Omental fat pad (tissue), 3 donors: ENCODE measurements at regions not wholly inside any gene's neighbourhood (a gene's known extent, or its start where the extent isn't known, plus 50 kb on each side); places are given as distances from the start of the nearest gene placed in this dataset.
"Not testable (repeated sequence)": the region's sequence is repeated elsewhere in the genome, so short reads cannot be mapped to it uniquely, and the experiment has no call there.

Experiments
- ATAC-seq: fragments of 150-250 bp; one replicate; pipeline ENCODE4 v1.9.1; 2016; ENCODE audit warnings: mild to moderate bottlenecking, moderate library complexity; ENCODE audit not compliant: low FRiP score
- DNase-seq: peaks from one replicate; pipeline ENCODE4 v3.0.0-alpha.2; 2019; ENCODE audit warnings: low spot score
- TF ChIP-seq, protein P1 (sequence below), 3 donors: fragments of 450-650 bp; IDR thresholded peaks; one replicate each; pipeline ENCODE4 v1.5.1; 2016 to 2017; ENCODE audit warnings: antibody characterized with exemption in 3 of 3, mild to moderate bottlenecking in 3 of 3, moderate library complexity in 2 of 3

DNA sequence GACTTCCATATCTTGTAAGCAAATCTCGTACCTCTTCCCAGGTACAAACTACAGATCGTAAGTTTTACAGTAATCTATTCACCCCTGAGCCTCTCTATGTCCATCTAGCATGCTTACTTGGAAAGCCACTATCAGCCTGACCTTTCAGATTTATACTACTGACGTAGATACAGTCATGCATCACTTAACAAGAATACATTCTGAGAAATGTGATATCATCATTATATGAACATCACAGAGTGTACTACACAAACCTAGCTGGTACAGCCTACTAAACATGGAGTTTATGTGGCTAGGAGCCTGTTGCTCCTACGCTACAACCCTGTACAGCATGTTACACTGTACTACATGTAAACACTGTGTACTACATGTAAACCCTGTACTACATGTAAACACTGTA lies 293.2 kb upstream of the ZNF804A start:
- ATAC-seq, result no peak
- TF ChIP-seq, protein P1, sequence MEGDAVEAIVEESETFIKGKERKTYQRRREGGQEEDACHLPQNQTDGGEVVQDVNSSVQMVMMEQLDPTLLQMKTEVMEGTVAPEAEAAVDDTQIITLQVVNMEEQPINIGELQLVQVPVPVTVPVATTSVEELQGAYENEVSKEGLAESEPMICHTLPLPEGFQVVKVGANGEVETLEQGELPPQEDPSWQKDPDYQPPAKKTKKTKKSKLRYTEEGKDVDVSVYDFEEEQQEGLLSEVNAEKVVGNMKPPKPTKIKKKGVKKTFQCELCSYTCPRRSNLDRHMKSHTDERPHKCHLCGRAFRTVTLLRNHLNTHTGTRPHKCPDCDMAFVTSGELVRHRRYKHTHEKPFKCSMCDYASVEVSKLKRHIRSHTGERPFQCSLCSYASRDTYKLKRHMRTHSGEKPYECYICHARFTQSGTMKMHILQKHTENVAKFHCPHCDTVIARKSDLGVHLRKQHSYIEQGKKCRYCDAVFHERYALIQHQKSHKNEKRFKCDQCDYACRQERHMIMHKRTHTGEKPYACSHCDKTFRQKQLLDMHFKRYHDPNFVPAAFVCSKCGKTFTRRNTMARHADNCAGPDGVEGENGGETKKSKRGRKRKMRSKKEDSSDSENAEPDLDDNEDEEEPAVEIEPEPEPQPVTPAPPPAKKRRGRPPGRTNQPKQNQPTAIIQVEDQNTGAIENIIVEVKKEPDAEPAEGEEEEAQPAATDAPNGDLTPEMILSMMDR (IDR thresholded peaks at IDR 0.05), result no peak
- no peak for DNase-seq

DNA sequence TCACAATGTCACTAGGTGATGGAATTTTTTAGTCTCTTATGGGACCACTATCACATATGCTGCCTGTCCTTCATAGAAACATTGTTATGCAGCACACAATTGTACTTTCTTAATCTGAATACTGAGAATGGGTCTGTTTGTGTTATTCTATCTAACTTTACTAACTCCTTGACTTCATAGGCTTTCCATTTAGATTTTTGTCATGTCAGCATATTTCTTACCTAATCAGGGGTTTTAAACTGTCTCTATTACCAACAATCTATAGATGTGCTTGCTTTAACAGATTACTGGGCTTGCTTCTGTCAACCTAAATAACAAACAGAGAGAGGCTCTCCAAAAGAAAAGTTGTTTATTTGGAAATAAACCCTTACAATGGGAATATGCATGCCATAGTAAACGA lies 289.6 kb upstream of the ZNF804A start:
- TF ChIP-seq, protein P1 (IDR thresholded peaks at IDR 0.05), result no peak
- no peak for ATAC-seq
- no peak for DNase-seq

DNA sequence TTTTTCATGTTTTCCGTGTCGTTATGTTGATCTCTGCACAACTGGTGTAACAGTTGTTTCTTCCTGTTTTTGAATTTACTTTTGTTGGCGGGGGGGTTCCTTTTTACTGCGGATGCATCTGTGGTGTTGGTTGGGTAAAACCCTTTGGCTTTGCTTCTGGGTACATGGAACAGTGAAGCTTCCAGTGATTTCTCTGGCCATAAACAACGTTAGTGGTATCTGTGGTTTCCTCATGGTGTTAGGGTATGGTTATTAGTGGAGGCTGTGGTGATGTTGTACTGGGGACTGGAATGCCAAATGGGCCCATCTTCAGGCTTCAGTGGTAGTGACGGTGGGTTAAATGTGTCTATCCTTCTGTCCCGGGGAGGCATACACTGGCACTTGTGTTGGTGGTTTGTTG lies 285.4 kb upstream of the ZNF804A start:
- TF ChIP-seq, protein P1 (IDR thresholded peaks at IDR 0.05), result no peak
- no peak for DNase-seq
- ATAC-seq, result no peak

DNA sequence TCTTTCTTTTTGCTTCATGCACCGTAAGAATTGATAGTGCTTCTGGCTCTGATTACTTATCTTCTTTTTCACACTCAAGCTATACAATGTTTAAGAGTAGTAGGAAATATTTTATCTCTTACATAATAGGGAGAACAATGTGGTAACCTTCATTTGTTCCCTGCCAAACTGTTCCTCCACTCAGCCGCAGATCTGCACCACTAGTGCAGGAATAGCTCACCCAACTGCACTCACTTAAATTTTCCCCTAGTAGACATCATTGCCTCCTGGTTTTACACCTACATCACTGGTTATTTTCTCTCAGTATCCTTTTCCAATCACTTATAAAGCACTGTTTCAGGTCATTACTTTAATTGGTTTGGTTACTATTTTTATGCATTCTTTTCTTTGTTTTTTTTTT lies 283.5 kb upstream of the ZNF804A start:
- TF ChIP-seq, protein P1 (IDR thresholded peaks at IDR 0.05), result no peak
- ATAC-seq, result no peak
- DNase-seq, result no peak

DNA sequence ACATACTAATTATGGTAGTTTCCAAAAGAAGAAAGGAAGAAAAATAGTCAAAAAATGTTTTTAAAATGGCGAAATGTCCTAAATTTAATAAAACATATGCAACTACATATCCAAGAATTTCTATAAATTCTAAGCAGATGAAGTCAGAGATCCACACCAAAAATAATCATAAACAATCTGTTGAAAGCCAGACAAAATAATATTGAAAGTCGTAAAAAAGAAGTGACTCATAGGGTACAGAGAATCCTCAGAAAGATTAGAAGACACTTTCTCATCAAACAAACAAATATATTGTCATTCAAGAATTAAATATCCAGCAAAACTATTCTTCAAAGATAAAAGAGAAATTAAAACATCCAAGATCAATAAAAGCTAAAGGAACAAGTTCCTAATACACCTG lies 281.4 kb upstream of the ZNF804A start:
- DNase-seq (no peak), ATAC-seq (no peak)
- TF ChIP-seq, protein P1 (IDR thresholded peaks at IDR 0.05), result no peak

DNA sequence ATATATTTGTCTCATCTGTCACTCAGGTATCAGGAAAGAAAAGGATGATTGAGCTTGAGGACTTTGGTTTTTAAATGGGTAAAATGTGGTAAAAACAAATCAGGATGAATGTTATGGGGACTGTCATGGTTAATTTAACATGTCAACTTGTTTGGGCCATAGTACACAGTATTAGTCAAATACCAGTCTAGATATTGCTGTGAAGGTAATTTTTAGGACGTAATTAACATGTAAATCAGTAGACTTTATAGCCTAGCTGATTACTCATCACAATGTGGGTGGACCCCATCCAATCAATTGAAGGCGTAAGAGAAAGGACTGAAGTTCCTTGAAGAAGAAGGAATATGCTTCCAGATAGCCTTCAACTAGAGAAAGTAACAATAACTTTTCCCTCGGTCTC lies 275.7 kb upstream of the ZNF804A start:
- TF ChIP-seq, protein P1 (IDR thresholded peaks at IDR 0.05), result no peak
- DNase-seq (no peak), ATAC-seq (no peak)

GRCh38 chr2:184326066-184326465 lies 272.3 kb upstream of the ZNF804A start:
- ATAC-seq (no peak), DNase-seq (no peak)
- TF ChIP-seq, protein P1 (IDR thresholded peaks at IDR 0.05), result no peak

DNA sequence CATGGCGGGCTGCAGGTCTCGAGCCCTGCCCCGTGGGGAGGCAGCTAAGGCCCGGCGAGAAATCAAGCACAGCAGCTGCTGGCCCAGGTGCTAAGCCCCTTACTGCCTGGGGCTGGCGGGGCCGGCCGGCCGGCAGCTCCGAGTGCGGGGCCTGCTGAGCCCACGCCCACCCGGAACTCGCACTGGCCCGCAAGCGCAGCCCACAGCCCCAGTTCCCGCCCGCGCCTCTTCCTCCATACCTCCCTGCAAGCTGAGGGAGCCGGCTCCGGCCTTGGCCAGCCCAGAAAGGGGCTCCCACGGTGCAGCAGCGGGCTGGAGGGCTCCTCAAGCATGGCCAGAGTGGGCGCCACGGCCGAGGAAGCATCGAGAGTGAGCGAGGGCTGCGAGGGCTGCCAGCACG lies 270.5 kb upstream of the ZNF804A start:
- not testable (repeated sequence) for DNase-seq, ATAC-seq

- ATAC-seq, DNase-seq: not testable (repeated sequence)
Measured at GRCh38 chr2:184330561-184330960, 267.8 kb upstream of the ZNF804A start.
